Natural killer cell (primary cell): ENCODE measurements at regions not wholly inside any gene's neighbourhood (a gene's known extent, or its start where the extent isn't known, plus 50 kb on each side); places are given as distances from the start of the nearest gene placed in this dataset.

Experiments
- ATAC-seq, 3 donors: fragments of 150-1000 bp in 2 of 3; fragments of 200-7000 bp in 1 of 3; cut with Tn5 transposase; 1 replicate in 1 of 3; 2 replicates in 2 of 3; pipeline ENCODE4 v1.10.0; 2021; ENCODE audit warnings: mild to moderate bottlenecking in 2 of 3, moderate library complexity in 2 of 3
- DNase-seq, 2 donors: peaks; one replicate each; pipeline versions ENCODE4 v3.0.0 to v3.0.0-alpha.2; 2013 to 2021; ENCODE audit warnings: mixed read lengths in 1 of 2
- H3K27ac ChIP-seq: one replicate; pipeline ENCODE4 v1.5.1; 2013; ENCODE audit warnings: mild to moderate bottlenecking, low read length
- H3K27me3 ChIP-seq: one replicate; pipeline ENCODE4 v1.6.1; 2013; ENCODE audit warnings: low read length; ENCODE audit not compliant: control insufficient read depth, insufficient read depth
- H3K36me3 ChIP-seq: one replicate; pipeline ENCODE4 v1.6.1; 2013; ENCODE audit warnings: low read length; ENCODE audit not compliant: control insufficient read depth, insufficient read depth
- H3K4me1 ChIP-seq: one replicate; pipeline ENCODE4 v1.6.1; 2013; ENCODE audit warnings: low read length; ENCODE audit not compliant: control insufficient read depth, insufficient read depth
- H3K4me3 ChIP-seq: one replicate; pipeline ENCODE4 v1.5.1; 2013; ENCODE audit warnings: low read length
- H3K9me3 ChIP-seq: one replicate; pipeline ENCODE4 v1.6.1; 2013; ENCODE audit warnings: low read length; ENCODE audit not compliant: control insufficient read depth, insufficient read depth
- H3K27ac Mint-ChIP-seq, 2 donors: one replicate each; pipeline ENCODE4 v1.8.0; 2022; ENCODE audit warnings: mild to moderate bottlenecking in 2 of 2, mixed read lengths in 2 of 2, moderate library complexity in 1 of 2
- H3K27me3 Mint-ChIP-seq, 2 donors: one replicate each; pipeline ENCODE4 v1.8.0; 2022; ENCODE audit warnings: low read depth in 2 of 2, mixed read lengths in 2 of 2
- H3K36me3 Mint-ChIP-seq: one replicate; pipeline ENCODE4 v1.8.0; 2022; ENCODE audit warnings: mixed read lengths
- H3K4me1 Mint-ChIP-seq, 2 donors: one replicate each; pipeline ENCODE4 v1.8.0; 2022; ENCODE audit warnings: mixed read lengths in 2 of 2
- H3K4me3 Mint-ChIP-seq: one replicate; pipeline ENCODE4 v1.8.0; 2022; ENCODE audit warnings: mild to moderate bottlenecking, moderate library complexity, mixed read lengths
- H3K9me3 Mint-ChIP-seq, 2 donors: one replicate each; pipeline ENCODE4 v1.8.0; 2022; ENCODE audit warnings: mixed read lengths in 2 of 2
- WGBS: methylation state at CpG from one replicate; pipeline ENCODE4 v1.1.7; 2013; ENCODE audit warnings: missing lambda C conversion rate; ENCODE audit not compliant: insufficient coverage; 5-methylcytosine and 5-hydroxymethylcytosine counted together
- intact Hi-C: fragments of 100-400 bp; cut with micrococcal nuclease; formaldehyde crosslinking; loops from one replicate; pipeline ENCODE4 v1.14.2; 2022
- TF ChIP-seq, protein P1 (sequence below): fragments of 200-600 bp; IDR thresholded peaks from one replicate; pipeline ENCODE4 v1.8.0; 2022; ENCODE audit warnings: antibody characterized with exemption

DNA sequence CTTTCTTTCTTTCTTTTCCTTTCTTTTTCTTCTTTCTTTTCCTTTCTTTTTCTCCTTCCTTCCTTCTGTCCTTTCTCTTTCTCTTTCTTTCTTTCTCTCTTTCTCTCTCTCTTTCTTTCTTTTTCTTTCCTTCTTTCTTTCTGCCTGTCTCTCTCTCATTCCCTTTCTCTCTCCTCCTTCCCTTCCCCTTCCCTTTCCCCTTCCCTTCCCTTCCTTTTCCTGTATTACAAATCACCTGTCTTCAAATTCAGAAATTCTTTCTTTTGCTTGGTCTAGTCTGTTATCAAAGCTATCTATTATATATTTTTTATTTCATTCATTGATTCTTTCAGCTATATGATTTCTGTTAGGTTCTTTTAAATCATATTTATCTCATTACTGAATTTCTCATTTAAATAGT lies 315.2 kb upstream of the NOX3 start:
- Histone ChIP-seq H3K9me3 (no peaks in the 10 kb centered on the region), H3K4me1 (no peaks in the 10 kb centered on the region), H3K4me3 (no peak overlapping the region), H3K27me3 (no peaks in the 10 kb centered on the region), H3K36me3 (no peaks in the 10 kb centered on the region), H3K27ac (no peak overlapping the region)
- Mint-ChIP-seq H3K9me3 (peaks cover 6 to 15% of the 10 kb centered on the region in 2 donors), H3K27me3 (no peaks in the 10 kb centered on the region), H3K4me3 (no peak overlapping the region), H3K4me1 (no peaks in the 10 kb centered on the region), H3K36me3 (no peaks in the 10 kb centered on the region), H3K27ac (no peak overlapping the region)
- intact Hi-C loops: no loop called here
- TF ChIP-seq, protein P1, sequence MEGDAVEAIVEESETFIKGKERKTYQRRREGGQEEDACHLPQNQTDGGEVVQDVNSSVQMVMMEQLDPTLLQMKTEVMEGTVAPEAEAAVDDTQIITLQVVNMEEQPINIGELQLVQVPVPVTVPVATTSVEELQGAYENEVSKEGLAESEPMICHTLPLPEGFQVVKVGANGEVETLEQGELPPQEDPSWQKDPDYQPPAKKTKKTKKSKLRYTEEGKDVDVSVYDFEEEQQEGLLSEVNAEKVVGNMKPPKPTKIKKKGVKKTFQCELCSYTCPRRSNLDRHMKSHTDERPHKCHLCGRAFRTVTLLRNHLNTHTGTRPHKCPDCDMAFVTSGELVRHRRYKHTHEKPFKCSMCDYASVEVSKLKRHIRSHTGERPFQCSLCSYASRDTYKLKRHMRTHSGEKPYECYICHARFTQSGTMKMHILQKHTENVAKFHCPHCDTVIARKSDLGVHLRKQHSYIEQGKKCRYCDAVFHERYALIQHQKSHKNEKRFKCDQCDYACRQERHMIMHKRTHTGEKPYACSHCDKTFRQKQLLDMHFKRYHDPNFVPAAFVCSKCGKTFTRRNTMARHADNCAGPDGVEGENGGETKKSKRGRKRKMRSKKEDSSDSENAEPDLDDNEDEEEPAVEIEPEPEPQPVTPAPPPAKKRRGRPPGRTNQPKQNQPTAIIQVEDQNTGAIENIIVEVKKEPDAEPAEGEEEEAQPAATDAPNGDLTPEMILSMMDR: no peak
- no peak for ATAC-seq
- no peak for DNase-seq

GRCh38 chr6:155770313-155770712 lies 314.7 kb upstream of the NOX3 start:
- Histone ChIP-seq H3K4me1 (no peaks in the 10 kb centered on the region), H3K27ac (no peak overlapping the region), H3K27me3 (no peaks in the 10 kb centered on the region), H3K9me3 (no peaks in the 10 kb centered on the region), H3K36me3 (no peaks in the 10 kb centered on the region), H3K4me3 (no peak overlapping the region)
- TF ChIP-seq, protein P1: no peak
- no peaks in the 10 kb centered on the region for H3K36me3 Mint-ChIP-seq
- H3K4me1 Mint-ChIP-seq: no peaks in the 10 kb centered on the region
- no peak for DNase-seq
- H3K27me3 Mint-ChIP-seq: no peaks in the 10 kb centered on the region
- ATAC-seq: no peak
- no peak overlapping the region for H3K4me3 Mint-ChIP-seq
- no peak overlapping the region for H3K27ac Mint-ChIP-seq
- intact Hi-C loops: no loop called here
- H3K9me3 Mint-ChIP-seq: peaks cover 6 to 12% of the 10 kb centered on the region in 2 donors

DNA sequence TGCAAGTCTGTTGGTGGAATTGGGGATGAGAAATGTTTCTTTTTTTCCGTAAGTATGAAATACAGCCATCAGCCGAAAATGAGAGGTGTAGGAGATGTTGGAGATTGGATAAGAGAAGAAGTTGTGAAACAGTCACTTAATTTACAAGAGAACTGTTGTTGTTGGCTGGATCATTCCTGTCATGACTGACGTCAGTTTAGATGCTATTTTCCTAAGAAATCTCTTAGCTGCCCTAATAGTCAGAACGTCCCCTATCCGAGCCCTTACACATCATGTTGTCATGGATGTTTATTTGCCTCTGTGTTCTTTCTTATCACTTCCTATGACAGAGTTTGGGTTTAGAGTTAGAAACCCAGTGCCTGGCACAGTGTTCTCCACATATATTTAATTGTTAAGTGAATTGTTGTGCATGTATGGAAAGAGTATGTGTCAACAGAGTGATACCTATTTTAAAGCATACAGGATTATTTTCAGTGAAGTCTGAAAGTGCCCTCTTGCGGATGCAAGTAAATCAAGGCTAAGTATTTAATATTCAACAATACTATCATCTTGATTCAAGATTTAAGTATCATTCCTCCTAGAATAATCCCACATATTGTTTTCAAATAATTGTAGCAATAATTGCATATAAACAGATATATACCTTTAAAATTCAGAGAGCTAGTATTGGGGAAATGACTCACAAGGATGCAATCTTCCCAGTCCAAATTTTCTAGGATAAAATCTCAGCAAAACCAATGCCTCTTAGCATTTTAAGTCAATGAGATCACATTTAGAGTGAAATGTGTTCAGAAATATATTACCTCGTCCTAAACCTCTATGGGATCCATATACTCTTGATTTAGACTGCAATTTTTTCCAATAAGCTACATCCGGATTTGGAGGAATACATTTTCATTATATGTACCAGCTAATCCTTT lies 309.9 kb upstream of the NOX3 start:
- no peak overlapping the region for H3K4me3 ChIP-seq
- H3K9me3 Mint-ChIP-seq: peaks cover 6 to 8% of the 10 kb centered on the region in 2 donors
- no peak overlapping the region for H3K4me3 Mint-ChIP-seq
- H3K27me3 ChIP-seq: no peaks in the 10 kb centered on the region
- ATAC-seq (no peak), DNase-seq (no peak)
- H3K4me1 ChIP-seq: no peaks in the 10 kb centered on the region
- TF ChIP-seq, protein P1: no peak
- H3K27me3 Mint-ChIP-seq: no peaks in the 10 kb centered on the region
- intact Hi-C loops: no loop called here
- no peaks in the 10 kb centered on the region for H3K36me3 Mint-ChIP-seq
- H3K27ac ChIP-seq: no peak overlapping the region
- no peaks in the 10 kb centered on the region for H3K4me1 Mint-ChIP-seq
- H3K27ac Mint-ChIP-seq: no peak overlapping the region
- WGBS: 90% methylated on average over 6 of the region's 8 CpGs
- H3K9me3 ChIP-seq: no peaks in the 10 kb centered on the region
- H3K36me3 ChIP-seq: no peaks in the 10 kb centered on the region

- H3K27me3 ChIP-seq: no peaks in the 10 kb centered on the region
- H3K27ac ChIP-seq: no peak overlapping the region
- intact Hi-C loops: no loop called here
- H3K4me3 ChIP-seq: no peak overlapping the region
- TF ChIP-seq, protein P1: no peak
- no peaks in the 10 kb centered on the region for H3K9me3 ChIP-seq
- WGBS: 89% methylated on average over 3 of the region's 3 CpGs
- no peaks in the 10 kb centered on the region for H3K4me1 Mint-ChIP-seq
- H3K9me3 Mint-ChIP-seq: peaks cover 10 to 11% of the 10 kb centered on the region in 2 donors
- no peaks in the 10 kb centered on the region for H3K4me1 ChIP-seq
- no peak overlapping the region for H3K27ac Mint-ChIP-seq
- H3K27me3 Mint-ChIP-seq: no peaks in the 10 kb centered on the region
- H3K36me3 ChIP-seq: no peaks in the 10 kb centered on the region
- ATAC-seq: no peak
- no peak overlapping the region for H3K4me3 Mint-ChIP-seq
- DNase-seq: no peak
- no peaks in the 10 kb centered on the region for H3K36me3 Mint-ChIP-seq
Measured at GRCh38 chr6:155762649-155763048, 307.0 kb upstream of the NOX3 start.
